Aorta (tissue), 5 donors: ENCODE measurements at regions not wholly inside any gene's neighbourhood (a gene's known extent, or its start where the extent isn't known, plus 50 kb on each side); places are given as distances from the start of the nearest gene placed in this dataset.

Experiments
- ATAC-seq: fragments of 200-7000 bp; cut with Tn5 transposase; one replicate; pipeline ENCODE4 v1.9.1; 2022; ENCODE audit warnings: moderate library complexity; ENCODE audit not compliant: low FRiP score
- DNase-seq, 2 donors: peaks; one replicate each; pipeline ENCODE4 v3.0.0-alpha.2; 2020
- H3K27ac ChIP-seq, 2 donors: one replicate each; pipeline ENCODE4 v1.5.1; 2013; ENCODE audit warnings: low read length in 2 of 2, mild to moderate bottlenecking in 2 of 2, moderate library complexity in 2 of 2, control low read depth in 1 of 2, inconsistent platforms in 1 of 2, low read depth in 1 of 2
- H3K27me3 ChIP-seq, 2 donors: one replicate each; pipeline ENCODE4 v1.6.1; 2013; ENCODE audit warnings: control low read depth in 1 of 2, low read length in 1 of 2, mild to moderate bottlenecking in 1 of 2, moderate library complexity in 1 of 2; ENCODE audit not compliant: insufficient read depth in 2 of 2, control insufficient read depth in 1 of 2
- H3K36me3 ChIP-seq, 2 donors: one replicate each; pipeline ENCODE4 v1.6.1; 2013; ENCODE audit warnings: control low read depth in 1 of 2, low read length in 1 of 2, mild to moderate bottlenecking in 1 of 2; ENCODE audit not compliant: insufficient read depth in 2 of 2, control insufficient read depth in 1 of 2
- H3K4me1 ChIP-seq, 2 donors: one replicate each; pipeline ENCODE4 v1.6.1; 2013; ENCODE audit warnings: low read length in 2 of 2, control low read depth in 1 of 2, mild to moderate bottlenecking in 1 of 2, moderate library complexity in 1 of 2; ENCODE audit not compliant: insufficient read depth in 2 of 2, control insufficient read depth in 1 of 2
- H3K4me3 ChIP-seq, 2 donors: one replicate each; pipeline ENCODE4 v1.5.1; 2013; ENCODE audit warnings: low read length in 2 of 2, control low read depth in 1 of 2, mild to moderate bottlenecking in 1 of 2
- H3K9me3 ChIP-seq: one replicate; pipeline ENCODE4 v1.6.1; 2013; ENCODE audit warnings: mild to moderate bottlenecking, low read length; ENCODE audit not compliant: control insufficient read depth
- WGBS, 2 donors: extraction: QIAGEN DNeasy Blood & Tissue Kit; methylation state at CpG; one replicate each; pipeline ENCODE4 v1.1.7; 2013; 5-methylcytosine and 5-hydroxymethylcytosine counted together
- intact Hi-C, 2 donors: fragments of 100-400 bp; cut with DNase I; formaldehyde crosslinking; loops; one replicate each; pipeline versions ENCODE4 v1.14.2 to v1.15.0; 2022
- donor health status: healthy with polysubstance abuse.
- donor health status: Bipolar disorder and iron deficiency.
- donor health status: DM: no; HTN: no; CAD: no.
- donor health status: DM: no; HTN: no; CAD: no.
- donor health status: DM: yes; HTN: yes; CAD: no.

DNA sequence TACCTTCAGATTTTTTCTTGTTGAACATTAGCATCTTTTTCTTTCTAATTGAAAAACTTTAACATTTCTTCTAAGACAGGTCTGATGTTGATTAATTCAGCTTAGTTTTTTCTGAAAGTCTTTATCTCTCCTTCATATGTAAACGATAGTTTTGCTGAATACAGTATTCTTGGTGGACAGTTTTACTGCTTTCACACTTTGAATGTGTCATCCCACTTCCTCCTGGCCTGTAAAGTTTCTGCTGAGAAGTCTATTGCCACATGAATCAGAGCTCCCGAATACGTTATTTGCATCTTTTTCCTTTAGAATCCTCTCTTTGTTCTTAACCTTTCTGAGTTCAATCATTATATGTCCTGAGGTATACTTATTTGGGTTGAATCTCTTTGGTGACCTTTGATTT is 344.2 kb downstream of the OLFM3 start:
- ATAC-seq (no peak), DNase-seq (no peak)
- Histone ChIP-seq H3K9me3 (peaks cover 4% of the 10 kb centered on the region), H3K27me3 (no peaks in the 10 kb centered on the region), H3K4me1 (no peaks in the 10 kb centered on the region), H3K36me3 (no peaks in the 10 kb centered on the region), H3K4me3 (no peak overlapping the region), H3K27ac (no peak overlapping the region)
- intact Hi-C loops, result no loop called here
- 80 to 84% methylated on average over 3 of the region's 3 CpGs for WGBS, 2 donors

GRCh38 chr1:101653482-101653946 is 343.2 kb downstream of the OLFM3 start:
- peaks cover 4% of the 10 kb centered on the region for H3K9me3 ChIP-seq
- H3K27ac ChIP-seq, result no peak overlapping the region
- 10 to 12% methylated on average over 3 of the region's 3 CpGs for WGBS, 2 donors
- no peaks in the 10 kb centered on the region for H3K27me3 ChIP-seq
- no peaks in the 10 kb centered on the region for H3K4me1 ChIP-seq
- no peaks in the 10 kb centered on the region for H3K36me3 ChIP-seq
- H3K4me3 ChIP-seq, result no peak overlapping the region
- intact Hi-C loops, result no loop called here
- ATAC-seq (no peak), DNase-seq (no peak)

DNA sequence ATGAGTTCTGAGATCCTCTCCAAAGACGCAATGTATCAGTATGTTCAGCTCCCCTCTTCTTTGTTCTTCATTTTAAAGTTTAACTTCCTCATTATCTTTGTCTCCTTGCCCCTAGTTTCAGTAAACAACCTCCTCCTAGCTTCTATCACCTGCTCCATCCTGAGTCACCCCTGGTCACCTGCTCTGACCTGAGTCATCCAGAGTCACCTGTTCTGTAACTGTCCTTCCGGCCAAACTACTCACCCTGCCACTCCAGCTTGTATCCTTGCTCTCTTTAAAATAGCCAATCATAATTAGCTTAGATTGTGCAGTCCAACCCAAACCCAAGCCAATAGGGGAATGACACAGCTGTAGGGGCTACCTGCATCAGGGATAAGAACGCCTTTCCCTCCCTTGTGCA is 332.0 kb downstream of the OLFM3 start:
- H3K4me3 ChIP-seq, result no peak overlapping the region
- H3K4me1 ChIP-seq, result no peaks in the 10 kb centered on the region
- H3K27me3 ChIP-seq, result no peaks in the 10 kb centered on the region
- 85 to 89% methylated on average over 3 of the region's 3 CpGs for WGBS, 2 donors
- no peak overlapping the region for H3K27ac ChIP-seq
- H3K36me3 ChIP-seq, result no peaks in the 10 kb centered on the region
- ATAC-seq, result no peak
- H3K9me3 ChIP-seq, result peaks cover 7% of the 10 kb centered on the region
- intact Hi-C loops, result no loop called here
- no peak for DNase-seq

GRCh38 chr1:101667761-101668160 is 329.0 kb downstream of the OLFM3 start:
- Histone ChIP-seq H3K27me3 (no peaks in the 10 kb centered on the region), H3K4me3 (no peak overlapping the region)
- 56 to 65% methylated on average over 2 of the region's 2 CpGs for WGBS, 2 donors

DNA sequence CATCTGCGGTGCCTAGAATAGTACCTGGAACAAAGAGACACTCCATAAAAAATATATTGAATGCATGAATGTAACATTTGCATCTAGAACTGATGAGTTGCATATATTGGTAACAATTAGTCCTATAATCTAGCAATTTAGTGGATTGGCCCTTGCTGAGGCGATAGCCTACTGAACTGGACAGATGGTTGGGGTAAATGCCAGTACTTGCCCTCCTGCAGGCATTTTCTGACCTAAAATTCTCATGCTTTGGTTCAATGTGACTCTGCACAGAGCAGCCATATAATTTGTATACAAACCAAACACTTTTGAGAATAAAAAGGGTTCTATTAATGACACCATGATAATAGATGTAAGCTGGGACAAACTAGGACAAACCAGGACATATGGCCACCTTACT is 313.6 kb downstream of the OLFM3 start:
- WGBS, 2 donors, result 85 to 90% methylated on average over 2 of the region's 2 CpGs

More at GRCh38 chr1:101667761-101668160, 329.0 kb downstream of the OLFM3 start:
- intact Hi-C loops, result no loop called here
- no peak for DNase-seq
- no peaks in the 10 kb centered on the region for H3K4me1 ChIP-seq
- no peaks in the 10 kb centered on the region for H3K36me3 ChIP-seq
- no peak overlapping the region for H3K27ac ChIP-seq
- ATAC-seq, result no peak
- H3K9me3 ChIP-seq, result peaks cover 3% of the 10 kb centered on the region

GRCh38 chr1:101683561-101683960 is 313.2 kb downstream of the OLFM3 start:
- WGBS, 2 donors, result 29% methylated on average over 3 of the region's 3 CpGs
- ATAC-seq (no peak), DNase-seq (no peak)
- Histone ChIP-seq H3K4me3 (no peak overlapping the region), H3K36me3 (no peaks in the 10 kb centered on the region), H3K9me3 (no peaks in the 10 kb centered on the region), H3K27me3 (no peaks in the 10 kb centered on the region), H3K27ac (no peak overlapping the region), H3K4me1 (no peaks in the 10 kb centered on the region)
- intact Hi-C loops, result no loop called here

More for the DNA sequence above, 313.6 kb downstream of the OLFM3 start:
- Histone ChIP-seq H3K27ac (no peak overlapping the region), H3K9me3 (no peaks in the 10 kb centered on the region), H3K4me1 (no peaks in the 10 kb centered on the region), H3K27me3 (no peaks in the 10 kb centered on the region), H3K4me3 (no peak overlapping the region), H3K36me3 (no peaks in the 10 kb centered on the region)
- intact Hi-C loops, result no loop called here
- ATAC-seq (no peak), DNase-seq (no peak)

DNA sequence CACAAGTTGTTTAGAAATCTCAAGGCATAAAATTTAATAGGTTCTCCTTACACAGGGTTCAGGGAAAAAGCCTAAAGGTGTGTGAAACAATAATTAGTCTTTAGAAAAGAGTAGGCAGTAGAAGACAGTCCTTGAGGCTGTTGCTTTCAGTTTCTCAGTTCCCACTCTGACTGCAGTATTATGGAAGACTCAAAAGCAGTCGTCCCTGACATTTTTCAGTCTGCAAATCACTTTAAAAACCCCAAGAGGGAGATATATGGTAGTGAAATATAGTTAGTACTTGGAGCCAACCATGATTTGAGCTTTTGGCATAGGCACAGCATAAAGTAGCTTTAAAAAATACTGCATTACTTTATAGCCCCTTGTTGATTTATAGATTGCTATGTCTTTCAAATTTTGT is 299.7 kb downstream of the OLFM3 start:
- ATAC-seq (no peak), DNase-seq (no peak)
- Histone ChIP-seq H3K27me3 (no peaks in the 10 kb centered on the region), H3K27ac (no peak overlapping the region), H3K4me1 (no peaks in the 10 kb centered on the region), H3K9me3 (no peaks in the 10 kb centered on the region), H3K36me3 (no peaks in the 10 kb centered on the region), H3K4me3 (no peak overlapping the region)
- 0% methylated on average over 1 of the region's 1 CpG for WGBS, 2 donors
- intact Hi-C loops, result no loop called here

GRCh38 chr1:101698681-101699080 is 298.0 kb downstream of the OLFM3 start:
- DNase-seq, result no peak
- Histone ChIP-seq H3K36me3 (no peaks in the 10 kb centered on the region), H3K9me3 (no peaks in the 10 kb centered on the region), H3K4me1 (no peaks in the 10 kb centered on the region), H3K27ac (no peak overlapping the region), H3K4me3 (no peak overlapping the region), H3K27me3 (no peaks in the 10 kb centered on the region)
- intact Hi-C loops, result no loop called here
- no peak for ATAC-seq
- 72 to 78% methylated on average over 1 of the region's 1 CpG for whole genome bisulfite sequencing, 2 donors

DNA sequence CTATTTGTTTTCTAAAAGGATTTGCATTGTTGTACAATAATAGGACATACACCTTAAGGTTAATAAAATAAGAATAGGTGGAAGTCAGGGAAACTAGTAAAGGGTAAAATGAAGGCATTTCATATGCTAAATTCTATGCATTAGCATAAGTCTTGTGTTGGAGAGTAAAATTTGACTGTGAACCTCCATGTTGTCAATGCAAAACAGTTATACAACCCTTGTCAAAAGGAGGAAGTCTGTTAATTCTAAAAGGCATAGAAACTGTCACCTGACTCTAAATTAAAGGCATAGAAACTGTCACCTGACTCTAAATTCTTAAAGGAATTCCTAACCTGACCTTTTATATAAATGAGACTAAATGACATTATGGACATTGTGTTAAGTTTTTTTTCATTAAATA is 291.8 kb downstream of the OLFM3 start:
- DNase-seq (no peak), ATAC-seq (no peak)
- no peak overlapping the region for H3K4me3 ChIP-seq
- H3K4me1 ChIP-seq, result no peaks in the 10 kb centered on the region
- intact Hi-C loops, result no loop called here
- no peaks in the 10 kb centered on the region for H3K36me3 ChIP-seq
- no peaks in the 10 kb centered on the region for H3K9me3 ChIP-seq
- H3K27ac ChIP-seq, result no peak overlapping the region
- no peaks in the 10 kb centered on the region for H3K27me3 ChIP-seq
